ENCODE measurements at regions not wholly inside any gene's neighbourhood (a gene's known extent, or its start where the extent isn't known, plus 50 kb on each side); places are given as distances from the start of the nearest gene placed in this dataset.

GRCh38 chr7:36088553-36088952, 64.5 kb upstream of the EEPD1 start:
- TF ChIP-seq CTCF (IDR thresholded peaks at IDR 0.05; ENCODE audit: low read depth, low read length, poor library complexity, severe bottlenecking) (no peak), EZH2phosphoT487 (IDR thresholded peaks at IDR 0.05; ENCODE audit: borderline replicate concordance, low read length) (no peak)

Data from DOHH2 (cell line).